GM10266 (cell line): ENCODE measurements at regions not wholly inside any gene's neighbourhood (a gene's known extent, or its start where the extent isn't known, plus 50 kb on each side); places are given as distances from the start of the nearest gene placed in this dataset.
"Not testable (repeated sequence)": the region's sequence is repeated elsewhere in the genome, so short reads cannot be mapped to it uniquely, and the experiment has no call there.

ENCODE experiments used
- DNase-seq: peaks from one replicate; pipeline ENCODE4 v3.0.0; 2012; ENCODE audit errors: extremely low spot score
- CTCF ChIP-seq: IDR thresholded peaks from 2 replicates; pipeline ENCODE4 v1.5.1; 2012; ENCODE audit warnings: mild to moderate bottlenecking, low read depth; ENCODE audit not compliant: control insufficient read depth, insufficient read depth; ENCODE audit errors: missing control alignments

- no peak for DNase-seq
- no peak for TF ChIP-seq CTCF
Observed at GRCh38 chr19:28546148-28546685, 666.7 kb downstream of the UQCRFS1 start.

- not testable (repeated sequence) for DNase-seq
Observed at GRCh38 chr19:28545397-28545796, 667.6 kb downstream of the UQCRFS1 start.

GRCh38 chr19:28544451-28545261, 668.3 kb downstream of the UQCRFS1 start:
- DNase-seq: no peak
- no peak for TF ChIP-seq CTCF

- no peak for TF ChIP-seq CTCF
- no peak for DNase-seq
Observed at GRCh38 chr19:28543244-28543776, 669.6 kb downstream of the UQCRFS1 start.

GRCh38 chr19:28542394-28543243, 670.3 kb downstream of the UQCRFS1 start:
- no peak for TF ChIP-seq CTCF
- DNase-seq: no peak

GRCh38 chr19:28541602-28542393, 671.2 kb downstream of the UQCRFS1 start:
- DNase-seq: no peak
- TF ChIP-seq CTCF: no peak

GRCh38 chr19:28541029-28541428, 671.9 kb downstream of the UQCRFS1 start:
- no peak for TF ChIP-seq CTCF

GRCh38 chr19:28540385-28540784, 672.6 kb downstream of the UQCRFS1 start:
- DNase-seq: not testable (repeated sequence)

More at GRCh38 chr19:28541029-28541428, 671.9 kb downstream of the UQCRFS1 start:
- DNase-seq: no peak
